Muscle of back (tissue), 3 donors: ENCODE measurements at regions not wholly inside any gene's neighbourhood (a gene's known extent, or its start where the extent isn't known, plus 50 kb on each side); places are given as distances from the start of the nearest gene placed in this dataset.
"Not testable (repeated sequence)": the region's sequence is repeated elsewhere in the genome, so short reads cannot be mapped to it uniquely, and the experiment has no call there.

Source experiments
- DNase-seq, 3 donors: peaks; one replicate each; pipeline versions ENCODE4 v3.0.0 to v3.0.0-alpha.2; 2013

DNA sequence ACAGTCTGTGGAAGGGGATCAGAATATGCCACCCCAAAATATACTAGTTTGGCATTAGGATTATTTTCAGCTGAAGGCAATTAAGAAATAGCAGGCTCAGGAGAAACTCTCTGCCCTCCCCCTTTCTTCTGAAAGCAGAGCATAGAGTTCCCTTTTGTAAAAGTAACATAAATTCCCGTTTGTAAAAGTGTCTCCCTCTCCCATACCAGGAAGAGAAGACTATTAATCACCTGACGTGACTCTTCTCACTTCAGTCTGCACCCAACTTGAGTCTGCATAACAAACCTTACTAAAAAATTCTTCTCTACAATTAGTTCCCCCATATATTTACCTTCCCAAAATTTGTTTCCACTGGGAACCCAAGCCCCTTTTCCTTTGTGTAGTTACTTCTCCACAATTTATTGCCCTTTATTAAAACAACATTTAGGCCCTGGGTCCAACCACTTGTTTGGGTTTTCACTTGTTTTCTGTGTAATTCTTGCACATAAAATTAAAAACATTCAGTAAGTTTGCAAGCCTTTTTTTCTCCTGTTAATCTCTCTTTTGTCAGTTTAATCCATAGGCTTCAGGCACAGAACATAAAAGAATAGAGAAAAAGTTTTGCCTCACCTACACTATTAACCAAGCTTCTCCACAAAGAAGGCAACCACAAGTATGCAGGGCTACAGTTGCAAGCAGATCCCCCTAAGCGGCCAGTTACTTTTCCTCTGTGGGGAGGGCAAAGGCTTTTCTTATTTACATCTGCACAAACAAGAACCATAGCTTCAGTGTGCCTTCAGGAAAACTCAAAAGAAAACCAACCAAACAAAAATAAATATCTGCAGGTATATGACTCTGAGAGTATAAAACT, 73.8 kb upstream of the EPCAM start:
- no peak for DNase-seq

DNA sequence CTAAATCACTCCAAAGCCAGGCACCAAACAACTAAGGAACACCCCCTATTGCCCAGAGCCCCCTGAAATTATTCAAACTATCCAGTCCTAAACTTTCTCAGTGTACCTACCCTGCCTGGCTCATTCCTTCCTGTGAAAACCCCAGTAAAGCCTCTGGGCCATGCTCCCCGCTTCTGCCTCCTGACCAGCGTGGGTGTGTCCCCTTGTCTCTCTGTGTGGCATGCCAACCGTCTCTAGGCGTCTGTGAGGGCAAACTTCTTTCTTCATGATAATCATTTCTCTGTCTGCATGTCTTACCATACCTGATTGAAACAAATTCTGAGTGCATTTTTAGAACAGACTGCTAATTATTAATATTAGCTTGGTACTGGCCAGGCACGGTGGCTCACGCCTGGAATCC, 75.1 kb upstream of the EPCAM start:
- no peak for DNase-seq

DNA sequence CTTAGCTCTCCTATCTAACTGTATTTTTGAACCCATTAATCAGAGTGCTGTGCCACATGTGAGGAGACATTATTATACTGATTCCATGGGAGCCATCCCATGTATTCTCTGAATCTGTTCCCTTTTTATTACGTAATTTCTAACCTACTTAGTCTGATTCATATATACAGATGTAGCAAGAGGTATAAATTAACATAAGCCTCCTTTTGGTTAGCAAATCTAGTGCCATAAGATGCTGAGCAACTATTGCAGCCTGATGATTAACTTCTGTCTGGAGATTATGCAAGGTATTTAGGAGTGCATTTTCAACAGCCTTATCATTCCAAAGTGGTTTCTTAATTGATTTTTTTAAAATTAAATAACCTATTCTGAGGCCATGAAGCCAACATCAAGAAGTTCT, 80.2 kb upstream of the EPCAM start:
- peak in 1 of 3 donors; percentile 81 for DNase-seq

DNA sequence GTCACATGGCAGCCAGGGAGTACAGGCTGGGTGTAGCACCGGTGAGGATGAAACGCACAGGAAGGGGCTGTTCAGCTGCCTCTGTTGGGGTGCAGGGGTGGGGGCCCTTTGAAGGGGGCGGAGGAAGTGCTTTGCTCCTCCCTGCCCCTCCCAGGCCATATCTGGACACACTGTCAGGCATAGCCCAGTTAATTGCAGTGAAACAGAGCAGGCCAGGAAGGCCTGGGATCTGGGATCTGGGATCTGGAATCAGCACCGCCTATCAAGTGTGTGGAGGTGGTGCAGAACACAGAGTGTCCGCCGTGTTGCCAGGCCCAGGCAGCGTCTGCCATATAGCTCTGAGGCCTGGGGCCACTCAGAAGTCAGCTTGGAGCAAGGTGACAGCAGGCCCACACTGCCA, 85.5 kb upstream of the EPCAM start:
- DNase-seq = no peak

DNA sequence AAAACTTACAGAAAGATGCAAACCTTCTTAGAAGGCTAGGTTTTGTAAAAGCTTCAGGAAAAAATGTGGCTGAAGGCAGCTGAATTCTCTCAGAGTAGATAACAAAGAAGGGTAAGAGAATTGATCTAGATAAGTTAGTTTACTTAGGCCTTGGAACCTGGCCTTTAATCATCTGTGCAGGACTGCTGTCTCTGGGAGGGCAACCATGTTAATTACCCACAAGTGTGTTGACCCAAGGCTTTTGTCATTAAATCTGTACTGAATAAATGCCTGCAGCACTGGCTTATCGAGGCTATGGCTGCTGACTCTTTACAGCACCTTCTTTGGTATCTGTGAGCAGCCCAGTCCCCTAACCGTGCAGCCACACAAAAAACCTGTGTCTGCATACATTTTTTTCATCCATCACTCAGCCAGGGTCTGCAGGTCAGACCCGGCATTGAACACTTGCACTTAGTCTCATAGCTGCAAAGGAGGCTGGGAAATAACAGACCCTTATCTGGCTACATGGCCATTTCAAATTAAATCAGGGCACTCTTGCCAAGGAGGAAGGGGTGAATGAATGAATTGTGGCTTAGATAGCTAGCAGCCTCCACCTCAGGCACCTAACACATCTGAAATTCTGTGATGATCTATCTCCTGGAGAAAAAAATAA, 86.4 kb upstream of the EPCAM start:
- DNase-seq = no peak

DNA sequence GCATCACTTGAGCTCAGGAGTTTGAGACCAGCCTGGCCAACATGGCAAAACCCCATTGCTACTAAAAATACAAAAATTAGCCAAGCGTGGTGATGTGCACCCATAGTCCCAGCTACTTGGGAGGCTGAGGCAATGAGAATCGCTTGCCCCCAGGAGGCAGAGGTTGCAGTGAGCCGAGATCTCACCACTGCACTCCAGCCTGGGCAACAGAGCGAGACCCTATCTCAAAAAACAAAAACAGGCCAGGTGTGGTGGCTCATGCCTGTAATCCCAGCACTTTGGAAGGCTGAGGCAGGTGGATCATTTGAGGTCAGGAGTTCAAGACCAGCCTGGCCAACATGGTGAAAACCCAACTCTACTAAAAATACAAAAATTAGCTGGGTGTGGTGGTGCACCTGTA, 89.6 kb upstream of the EPCAM start:
- not testable (repeated sequence) for DNase-seq

DNA sequence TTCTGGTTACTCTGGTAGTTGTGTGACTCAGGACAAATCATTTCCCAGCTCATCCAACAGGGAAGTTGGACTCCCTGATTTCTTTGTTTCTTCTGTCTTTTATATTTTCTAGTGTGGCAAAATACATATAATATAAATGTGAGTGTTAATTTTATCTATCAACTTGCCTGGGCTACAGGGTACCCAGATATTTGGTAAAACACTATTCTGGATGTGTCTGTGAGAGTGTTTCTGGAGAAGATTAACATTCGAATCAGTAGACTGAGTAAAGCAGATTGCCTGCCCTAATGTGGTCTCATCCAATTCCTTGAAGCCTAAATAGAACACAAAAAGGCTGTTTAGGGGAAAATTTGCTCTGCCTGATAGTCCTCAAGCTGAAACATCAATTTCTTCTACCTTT, 91.1 kb upstream of the EPCAM start:
- DNase-seq = no peak

DNA sequence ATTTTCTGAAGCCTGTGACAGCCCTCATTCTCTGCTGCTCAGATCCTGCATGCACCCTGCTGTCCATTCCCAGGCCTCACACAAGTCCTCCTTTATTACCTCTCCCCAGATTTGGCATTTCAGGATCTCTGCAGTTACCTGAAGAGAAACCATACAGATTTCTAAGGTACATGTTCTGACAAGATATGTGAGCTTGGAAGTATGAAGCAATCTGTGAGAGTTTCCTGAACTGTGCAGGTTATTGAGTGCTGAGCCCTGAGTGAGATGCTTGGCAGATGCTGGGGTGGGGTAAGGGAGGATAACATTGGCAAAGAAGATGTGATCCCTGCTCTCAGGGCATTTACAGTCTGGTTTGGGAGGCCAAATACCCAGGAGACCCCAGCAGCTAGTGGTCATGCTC, 91.9 kb upstream of the EPCAM start:
- no peak for DNase-seq

DNA sequence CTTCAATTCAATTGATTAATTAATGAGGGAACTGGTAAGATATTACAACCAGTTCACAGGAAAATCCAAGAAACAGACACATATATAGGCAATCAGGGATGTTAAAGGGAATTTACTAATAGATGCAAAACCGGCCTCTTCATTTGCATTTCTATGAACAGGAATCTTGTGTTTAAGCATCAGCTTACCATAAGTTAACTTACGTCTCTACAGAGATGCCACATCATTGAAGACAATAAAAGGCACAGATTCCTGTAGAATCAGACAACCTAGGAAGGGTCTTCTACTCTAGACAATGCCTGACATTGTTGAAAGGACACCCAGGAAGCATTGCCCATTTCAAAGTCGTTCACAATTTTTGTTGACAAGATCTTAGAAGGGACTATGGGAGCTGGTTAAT, 93.0 kb upstream of the EPCAM start:
- DNase-seq = no peak

DNA sequence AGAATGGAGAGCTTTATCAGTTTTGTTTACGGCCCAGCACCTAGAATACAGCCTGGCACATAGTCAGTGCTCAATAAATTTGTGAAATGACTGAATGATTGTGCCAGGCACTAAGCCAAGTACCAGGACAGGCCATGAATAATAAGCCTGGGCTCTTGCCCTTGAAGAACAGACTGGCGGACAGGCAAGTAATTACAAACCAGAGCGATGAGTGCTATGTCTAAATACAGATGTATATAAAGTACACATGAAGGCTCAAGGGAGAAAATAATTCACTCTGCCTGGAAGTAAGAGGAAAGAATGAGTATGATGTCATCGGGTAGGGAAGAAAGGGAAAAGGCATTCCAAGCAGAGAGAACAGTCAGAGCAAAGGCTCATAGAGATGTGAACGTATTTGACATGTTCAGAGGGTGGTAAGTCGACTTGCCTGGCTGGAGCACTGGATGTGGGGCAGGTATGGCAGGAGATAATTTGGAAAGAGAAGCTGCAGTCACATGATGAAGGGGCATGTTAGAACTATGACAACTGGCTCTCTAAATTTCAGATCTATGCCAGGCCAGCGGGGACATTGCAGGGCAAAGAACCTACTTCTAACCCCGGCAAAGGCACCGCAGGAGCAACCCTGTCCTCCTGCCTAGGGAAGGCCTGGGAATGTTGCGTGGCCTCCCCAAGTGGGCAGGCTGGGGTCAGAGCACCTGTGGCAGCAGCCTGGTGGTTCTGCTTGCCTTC, 94.9 kb upstream of the EPCAM start:
- peak; percentile 68 to 86 (median 80) for DNase-seq

DNA sequence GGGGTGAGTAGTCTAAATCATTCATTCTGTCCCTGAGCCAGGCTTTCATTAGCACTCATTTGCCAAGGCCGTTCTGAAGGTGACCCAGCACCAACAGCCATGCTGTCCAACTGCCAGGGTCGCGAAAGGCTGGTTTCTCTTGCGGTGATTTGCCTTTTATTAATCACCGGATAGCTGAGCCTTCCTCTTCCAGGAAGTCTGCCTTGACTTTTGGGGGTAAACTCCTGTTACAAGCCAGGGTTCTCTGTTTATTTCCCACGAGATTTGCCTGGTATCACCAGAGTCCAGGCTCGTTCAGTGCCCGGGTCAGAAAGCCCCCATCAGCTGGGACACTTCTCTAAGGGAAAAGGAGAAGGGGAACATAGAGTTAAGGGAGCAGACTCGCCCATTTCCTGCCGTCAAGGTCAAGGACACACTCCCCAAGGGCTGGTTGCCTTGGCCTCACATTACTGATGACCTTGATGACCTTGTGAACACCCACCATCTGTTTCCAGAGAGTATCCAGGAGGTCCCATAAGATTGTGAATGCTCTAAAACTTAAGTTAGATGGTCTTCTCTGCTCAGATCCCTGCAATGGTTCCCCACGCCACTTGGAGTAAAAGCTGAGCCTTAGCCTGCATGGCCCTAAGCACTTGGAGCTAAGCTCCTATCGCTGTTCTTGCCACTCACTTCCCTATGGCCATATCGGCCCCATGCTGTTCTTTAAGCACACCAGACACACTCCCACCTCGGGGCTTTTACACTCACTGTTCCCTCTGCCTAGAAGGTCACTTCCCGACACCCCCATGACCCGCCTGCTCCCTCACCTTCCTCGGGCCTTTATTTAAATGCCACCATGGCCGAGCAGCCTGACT, 96.0 kb upstream of the EPCAM start:
- no peak for DNase-seq

DNA sequence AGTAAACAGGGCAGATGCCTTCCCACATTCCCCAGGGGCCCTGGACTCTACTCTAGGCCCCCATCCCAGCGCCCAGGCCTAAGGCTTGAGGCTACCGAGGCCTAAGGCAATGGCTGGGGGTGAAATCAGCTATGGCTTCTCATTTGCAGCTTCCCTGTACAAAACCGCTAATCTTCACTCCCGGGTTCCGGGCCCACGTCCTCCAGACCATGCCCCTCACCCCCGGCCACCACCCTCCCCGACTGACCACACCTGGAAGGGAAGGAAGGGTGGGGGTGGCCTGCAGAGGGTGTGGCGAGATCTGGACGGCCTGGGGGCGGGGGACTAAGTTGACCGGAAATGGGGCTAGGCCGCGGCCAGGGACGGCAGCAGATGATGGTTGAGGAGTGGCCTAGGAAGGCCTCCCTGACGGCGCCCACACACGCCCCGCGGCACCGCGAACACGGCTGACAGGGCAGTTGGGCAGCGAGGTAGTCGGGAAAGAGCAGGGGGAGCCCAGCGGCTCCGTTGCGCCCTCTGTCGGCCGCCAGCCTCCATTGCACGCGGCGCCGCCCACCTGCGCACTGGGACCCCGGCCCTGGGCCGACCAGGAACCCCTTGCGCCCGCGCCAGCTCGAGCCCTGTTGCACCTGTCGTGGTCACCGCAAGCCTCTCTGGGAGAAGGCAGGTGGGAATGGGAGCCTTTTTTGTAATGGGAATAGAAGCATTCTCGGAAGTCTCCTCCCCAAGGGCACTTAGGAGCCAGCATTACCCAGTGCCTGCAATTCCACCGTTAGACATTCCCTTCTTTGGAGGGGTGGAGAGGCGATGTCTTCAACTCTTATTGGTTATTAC, 95.9 kb upstream of the CALM2 start:
- DNase-seq = peak in 2 of 3 donors; percentile 52 to 77

DNA sequence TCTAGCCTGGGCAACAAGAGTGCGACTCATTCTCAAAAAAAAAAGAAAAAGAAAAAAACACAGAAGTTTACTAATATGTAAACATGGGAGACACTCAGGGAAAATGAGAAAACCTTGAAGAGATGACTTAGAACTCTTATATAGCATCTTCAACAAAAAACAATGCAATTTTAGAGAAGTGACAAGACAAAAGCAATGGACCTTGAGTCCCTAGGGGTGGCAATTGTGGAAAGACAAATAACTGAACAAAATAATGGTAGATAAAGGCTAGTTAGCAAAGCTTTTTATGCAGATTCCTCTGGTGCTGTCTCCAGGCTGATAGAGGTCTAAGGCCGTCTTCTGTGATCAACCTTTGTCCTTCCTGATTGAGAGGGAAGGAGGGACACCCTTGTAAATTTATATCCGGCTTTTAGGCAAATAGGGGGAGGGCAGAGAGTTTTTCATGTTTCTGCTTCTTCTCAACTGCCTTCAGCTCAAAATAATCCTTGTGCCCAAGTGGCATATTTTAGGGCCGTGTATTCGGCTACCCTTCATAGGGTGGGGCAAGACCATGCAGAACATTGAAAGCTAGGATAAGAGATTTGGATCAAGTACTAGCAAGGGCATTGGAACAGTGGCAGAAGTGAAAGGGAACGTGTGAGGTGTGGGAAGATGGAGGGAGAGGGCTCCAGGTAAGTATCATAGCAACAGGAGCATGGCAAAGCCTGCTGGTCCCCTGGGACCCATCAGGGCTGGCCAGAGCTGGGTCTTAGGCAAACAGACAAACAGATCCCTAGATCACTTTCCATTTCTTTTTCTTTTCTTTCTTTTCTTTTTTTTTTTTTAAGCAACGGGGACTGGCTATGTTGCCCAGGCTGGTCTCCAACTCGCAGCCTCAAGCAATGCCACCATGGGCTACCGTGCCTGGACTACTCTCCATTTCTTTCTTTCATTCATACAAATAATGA, 95.0 kb upstream of the CALM2 start:
- DNase-seq = no peak

DNA sequence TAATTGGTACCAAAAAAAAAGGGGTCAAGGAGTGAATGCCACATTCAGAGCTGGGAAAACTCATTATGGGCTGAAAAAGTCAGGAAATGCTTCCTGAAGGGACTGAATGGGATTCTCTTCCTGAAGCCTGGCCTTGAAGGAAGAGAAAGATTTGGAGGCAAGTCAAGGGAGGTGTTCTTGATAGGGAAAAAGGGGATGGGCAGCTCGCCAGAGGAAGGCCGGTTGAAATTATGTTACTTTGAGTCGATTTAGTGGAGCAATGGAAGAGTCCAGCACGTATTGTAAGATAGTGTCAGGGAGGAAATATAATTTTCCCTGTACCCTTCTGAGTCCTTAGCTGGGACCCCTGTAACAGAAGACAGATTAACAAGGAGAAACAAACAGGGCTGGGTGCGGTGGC, 94.1 kb upstream of the CALM2 start:
- DNase-seq = no peak

DNA sequence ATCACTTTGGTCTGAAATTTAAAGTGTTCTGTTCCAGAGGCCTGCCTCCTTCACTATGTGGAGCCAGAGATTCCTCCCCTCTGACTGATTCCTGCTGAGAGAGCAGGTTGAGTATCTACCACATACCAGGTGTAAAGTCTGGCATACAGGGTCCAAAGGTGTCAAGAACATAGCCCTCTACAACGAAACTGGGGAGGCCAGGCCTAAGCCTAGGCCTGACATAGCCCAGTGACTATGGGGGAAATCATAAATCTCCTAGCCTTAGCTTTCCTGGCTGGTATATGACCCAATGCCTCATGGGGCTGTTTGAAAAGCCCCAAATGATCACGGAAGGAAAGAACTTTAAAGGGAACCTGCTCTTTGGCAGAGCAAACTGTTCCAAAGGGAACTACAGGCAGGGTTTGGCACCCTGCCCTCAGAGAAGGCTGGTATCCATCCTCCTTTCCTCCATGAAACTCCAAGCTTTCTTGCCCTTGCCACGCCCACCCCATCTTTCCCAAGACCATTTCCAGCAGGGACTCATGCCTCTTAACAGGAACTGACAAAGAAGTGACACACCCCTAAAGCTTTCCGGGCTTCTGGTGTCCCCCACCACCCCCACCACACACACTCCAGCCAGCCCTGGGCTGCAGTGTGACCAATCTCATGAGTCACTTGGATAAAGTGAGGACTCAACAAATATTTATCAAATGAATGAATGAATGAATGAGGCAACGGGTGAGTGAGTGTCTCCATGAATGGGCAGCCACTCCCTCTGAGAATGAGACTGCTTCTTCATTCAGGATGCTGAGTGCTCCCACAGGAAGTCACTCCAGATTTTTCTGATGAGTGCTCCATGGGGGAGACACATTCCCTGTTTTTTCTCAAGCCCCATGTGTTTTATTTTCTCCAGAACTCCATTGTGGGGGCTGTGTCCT, 93.3 kb upstream of the CALM2 start:
- DNase-seq = peak in 1 of 3 donors; percentile 96

DNA sequence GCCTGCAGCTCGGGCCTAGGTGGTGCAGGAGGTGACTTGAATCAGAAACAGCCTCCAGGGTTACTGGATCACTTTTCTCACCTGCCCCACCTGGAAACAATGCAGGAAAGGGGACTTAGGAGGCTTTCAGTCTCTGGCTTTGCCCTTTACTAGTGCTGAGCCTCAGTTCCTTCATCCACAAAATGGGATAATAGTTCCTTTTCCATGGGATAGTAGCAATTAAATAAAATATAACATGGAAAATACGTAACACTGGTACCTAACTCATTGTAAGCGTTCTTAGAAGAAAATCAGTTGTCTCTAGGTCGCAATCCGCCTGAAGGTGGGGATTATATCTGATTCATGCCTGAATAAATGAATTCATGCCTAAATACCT, 91.4 kb upstream of the CALM2 start:
- DNase-seq = no peak

DNA sequence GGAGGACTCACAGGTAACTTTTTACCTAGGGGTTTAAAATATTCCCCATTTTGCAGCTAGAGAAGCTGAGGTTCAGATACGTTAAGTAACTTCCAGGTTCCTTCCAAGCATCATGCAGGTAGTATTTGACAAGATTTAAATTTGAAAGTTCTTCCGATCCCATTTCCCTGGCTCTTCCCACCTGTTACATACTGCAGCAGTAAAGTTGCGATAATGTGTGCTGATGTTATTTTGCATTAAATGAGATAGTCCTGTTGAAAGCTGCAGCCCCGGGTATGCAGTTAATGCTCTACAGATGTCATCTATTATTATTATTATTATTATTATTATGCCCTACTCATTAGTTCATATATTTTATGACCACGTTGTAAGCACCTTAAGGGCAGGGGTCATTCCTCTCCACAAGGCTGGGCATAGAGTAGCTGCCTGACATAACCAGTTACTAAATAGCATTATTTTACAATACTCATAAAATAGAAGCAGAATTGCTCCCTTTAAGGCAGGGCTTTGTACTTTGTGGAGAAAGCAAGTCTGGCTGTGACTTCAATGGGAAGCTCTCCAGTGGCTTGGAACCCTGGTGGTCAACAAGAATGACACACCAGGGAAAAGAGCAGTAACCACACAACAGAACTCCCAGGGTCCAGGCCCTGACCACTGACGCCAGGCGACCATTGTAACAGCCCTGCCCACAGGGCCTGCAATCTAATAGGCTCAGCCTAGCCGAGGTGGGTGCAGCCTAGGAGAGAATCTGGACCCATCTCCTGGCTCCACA, 90.8 kb upstream of the CALM2 start:
- no peak for DNase-seq

DNA sequence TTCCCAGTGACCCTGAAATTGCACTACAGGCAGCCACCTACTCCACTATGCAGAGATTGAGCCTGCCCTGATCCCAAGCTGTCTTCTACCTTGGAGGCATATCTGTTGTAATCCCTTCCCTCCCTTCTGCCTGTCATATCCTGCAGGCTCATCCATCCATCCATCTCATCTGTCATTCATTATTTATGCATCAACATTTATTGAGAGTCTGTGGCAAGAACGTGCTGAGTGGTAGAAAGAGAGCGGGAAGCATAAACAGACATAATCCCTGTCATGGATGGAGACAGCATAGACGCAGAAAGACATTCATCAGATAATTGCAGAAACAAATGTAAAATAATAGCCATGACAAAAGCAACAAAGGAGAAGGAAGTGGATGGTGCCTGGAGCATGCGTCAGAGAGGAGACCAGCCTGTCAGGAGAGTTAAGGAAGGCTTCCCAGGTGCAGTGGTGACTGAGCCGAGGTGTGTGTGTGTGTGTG, 89.5 kb upstream of the CALM2 start:
- DNase-seq = no peak
